Mesenchymal stem cell (in vitro differentiated cells and primary cell): ENCODE measurements at regions not wholly inside any gene's neighbourhood (a gene's known extent, or its start where the extent isn't known, plus 50 kb on each side); places are given as distances from the start of the nearest gene placed in this dataset.

Experiments used
- DNase-seq: peaks from one replicate; pipeline ENCODE4 v3.0.0-alpha.2; 2013
- H2AFZ ChIP-seq: one replicate; pipeline ENCODE4 v1.6.1; 2013; ENCODE audit warnings: low read depth, mild to moderate bottlenecking, control low read depth, inconsistent platforms, low read length, moderate library complexity
- H2AK5ac ChIP-seq: 2 replicates; pipeline ENCODE4 v1.6.1; 2013; ENCODE audit warnings: low read length, moderate library complexity, mild to moderate bottlenecking, inconsistent platforms; ENCODE audit not compliant: severe bottlenecking
- H2BK120ac ChIP-seq: one replicate; pipeline ENCODE4 v1.6.1; 2013; ENCODE audit warnings: low read depth, mild to moderate bottlenecking, inconsistent platforms, low read length, moderate library complexity
- H2BK12ac ChIP-seq, 2 experiments: one replicate each; pipeline ENCODE4 v1.6.1; 2013; ENCODE audit warnings: inconsistent platforms in 2 of 2, low read length in 2 of 2, mild to moderate bottlenecking in 2 of 2, moderate library complexity in 2 of 2, control low read depth in 1 of 2
- H2BK15ac ChIP-seq: one replicate; pipeline ENCODE4 v1.6.1; 2013; ENCODE audit warnings: mild to moderate bottlenecking, low read depth, inconsistent platforms; ENCODE audit not compliant: poor library complexity, severe bottlenecking
- H2BK5ac ChIP-seq: 2 replicates; pipeline ENCODE4 v1.6.1; 2013; ENCODE audit warnings: low read depth, mild to moderate bottlenecking, low read length, control low read depth, inconsistent platforms; ENCODE audit not compliant: poor library complexity, severe bottlenecking
- H3K14ac ChIP-seq, 2 experiments: one replicate each; pipeline ENCODE4 v1.6.1; 2013; ENCODE audit warnings: inconsistent platforms in 2 of 2, low read length in 2 of 2, control low read depth in 1 of 2, mild to moderate bottlenecking in 1 of 2, moderate library complexity in 1 of 2
- H3K18ac ChIP-seq, 2 experiments: one replicate each; pipeline ENCODE4 v1.6.1; 2013; ENCODE audit warnings: inconsistent platforms in 2 of 2, low read length in 2 of 2, control low read depth in 1 of 2, low read depth in 1 of 2, mild to moderate bottlenecking in 1 of 2
- H3K23ac ChIP-seq, 2 experiments: one replicate each; pipeline ENCODE4 v1.6.1; 2013; ENCODE audit warnings: inconsistent platforms in 2 of 2, low read length in 2 of 2, mild to moderate bottlenecking in 2 of 2, moderate library complexity in 2 of 2, control low read depth in 1 of 2
- H3K27ac ChIP-seq: 2 replicates; pipeline ENCODE4 v1.5.1; 2013; ENCODE audit warnings: mild to moderate bottlenecking, moderate library complexity, low read length, control low read depth, inconsistent platforms; ENCODE audit not compliant: poor library complexity, severe bottlenecking
- H3K27me3 ChIP-seq, 2 experiments: 2 replicates each; pipeline versions ENCODE4 v1.6.1 to v1.7.0; 2013; ENCODE audit warnings: low read length in 2 of 2, mild to moderate bottlenecking in 2 of 2, moderate library complexity in 2 of 2, control low read depth in 1 of 2, inconsistent platforms in 1 of 2; ENCODE audit not compliant: control insufficient read depth in 1 of 2, insufficient read depth in 1 of 2
- H3K36me3 ChIP-seq, 2 experiments: 2 replicates each; pipeline versions ENCODE4 v1.6.1 to v1.7.0; 2013; ENCODE audit warnings: low read length in 2 of 2, control low read depth in 1 of 2, inconsistent platforms in 1 of 2, low read depth in 1 of 2, mild to moderate bottlenecking in 1 of 2; ENCODE audit not compliant: insufficient read depth in 2 of 2, control insufficient read depth in 1 of 2
- H3K4ac ChIP-seq, 2 experiments: one replicate each; pipeline ENCODE4 v1.6.1; 2013; ENCODE audit warnings: inconsistent platforms in 2 of 2, low read length in 2 of 2, mild to moderate bottlenecking in 2 of 2, moderate library complexity in 2 of 2, control low read depth in 1 of 2, low read depth in 1 of 2
- H3K4me1 ChIP-seq: 2 replicates; pipeline ENCODE4 v1.6.1; 2013; ENCODE audit warnings: low read depth, low read length, control low read depth; ENCODE audit not compliant: control insufficient read depth, insufficient read depth
- H3K4me2 ChIP-seq: 2 replicates; pipeline ENCODE4 v1.6.1; 2013; ENCODE audit warnings: low read length, mild to moderate bottlenecking, inconsistent platforms; ENCODE audit not compliant: poor library complexity, severe bottlenecking
- H3K4me3 ChIP-seq, 2 experiments: 2 replicates each; pipeline versions ENCODE4 v1.5.1 to v1.7.0; 2013; ENCODE audit warnings: low read length in 2 of 2, mild to moderate bottlenecking in 2 of 2, control low read depth in 1 of 2, low read depth in 1 of 2; ENCODE audit not compliant: insufficient read depth in 1 of 2
- H3K79me1 ChIP-seq: replicated peaks from 2 replicates; pipeline ENCODE4 v1.6.1; 2013; ENCODE audit warnings: mild to moderate bottlenecking, control low read depth, low read length, inconsistent platforms; ENCODE audit not compliant: poor library complexity, severe bottlenecking
- H3K9ac ChIP-seq: 2 replicates; pipeline ENCODE4 v1.7.0; 2013; ENCODE audit warnings: mild to moderate bottlenecking, low read length, moderate library complexity
- H3K9me3 ChIP-seq: 2 replicates; pipeline ENCODE4 v1.7.0; 2013; ENCODE audit warnings: mild to moderate bottlenecking, low read length; ENCODE audit not compliant: control insufficient read depth
- H4K8ac ChIP-seq: one replicate; pipeline ENCODE4 v1.6.1; 2013; ENCODE audit warnings: inconsistent platforms, mild to moderate bottlenecking, low read length, moderate library complexity
- H4K91ac ChIP-seq: one replicate; pipeline ENCODE4 v1.6.1; 2013; ENCODE audit warnings: mild to moderate bottlenecking, low read length, inconsistent platforms
- WGBS: methylation state at CpG from one replicate; pipeline ENCODE4 v1.1.7; 2013; ENCODE audit warnings: mixed read lengths; 5-methylcytosine and 5-hydroxymethylcytosine counted together

- Histone ChIP-seq H3K23ac (no peak overlapping the region), H3K4ac (no peak overlapping the region), H2AK5ac (no peak overlapping the region), H3K4me2 (no peak overlapping the region), H2BK5ac (no peak overlapping the region), H3K9ac (no peak overlapping the region), H3K27me3 (no peaks in the 10 kb centered on the region), H2BK12ac (no peak overlapping the region), H3K36me3 (no peaks in the 10 kb centered on the region), H3K4me1 (no peaks in the 10 kb centered on the region), H3K14ac (no peak overlapping the region), H2BK15ac (no peak overlapping the region), H2AFZ (no peak overlapping the region), H3K27ac (no peak overlapping the region), H2BK120ac (no peak overlapping the region), H3K4me3 (no peak overlapping the region), H4K91ac (no peak overlapping the region), H3K9me3 (no peaks in the 10 kb centered on the region), H3K79me1 (no peaks in the 10 kb centered on the region), H4K8ac (no peak overlapping the region), H3K18ac (no peak overlapping the region)
- 83% methylated on average over 2 of the region's 3 CpGs for WGBS
- DNase-seq, result no peak
These were observed 251.0 kb downstream of the CDH11 start for GRCh38 chr16:64870859-64871258.

DNA sequence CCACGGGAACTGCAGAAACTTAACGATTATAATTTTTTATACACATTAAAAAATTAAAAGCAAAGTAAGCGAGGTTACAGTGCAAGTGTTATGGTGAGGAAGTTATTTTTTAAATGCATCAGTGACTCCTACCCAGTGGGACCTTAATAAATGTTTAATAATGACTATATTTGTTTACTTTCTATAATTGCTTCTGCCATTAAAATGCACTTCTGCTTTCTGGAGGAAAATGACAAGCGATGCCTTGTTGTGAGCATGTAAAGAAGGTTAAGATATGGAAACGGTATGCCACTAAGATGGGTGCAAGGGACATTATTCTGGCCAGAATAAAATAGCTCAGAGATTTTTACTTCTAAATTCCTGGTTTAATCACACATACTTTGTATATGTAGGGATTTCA is 252.1 kb downstream of the CDH11 start:
- 64% methylated on average over 2 of the region's 5 CpGs for WGBS
- no peak overlapping the region for H3K27ac ChIP-seq

DNA sequence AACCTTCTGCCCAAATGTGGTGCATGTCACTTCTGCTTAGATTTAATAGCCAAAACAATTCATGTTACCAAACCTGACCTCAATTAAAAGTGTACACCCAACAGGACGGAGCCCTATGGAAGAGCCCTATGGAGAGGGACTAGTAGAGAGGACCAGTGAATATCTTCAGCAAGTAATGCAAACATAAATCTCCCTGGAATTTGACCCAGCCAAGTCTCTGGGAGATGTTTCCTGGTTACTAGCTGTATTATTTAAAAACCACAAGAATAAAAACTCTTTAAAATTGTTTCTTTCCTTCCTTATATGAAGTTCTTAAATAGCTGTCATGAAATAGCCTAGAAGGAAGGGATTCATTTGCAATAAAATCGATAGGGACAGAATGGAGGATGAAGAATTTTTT is 255.8 kb downstream of the CDH11 start:
- no peak overlapping the region for H3K4me2 ChIP-seq
- H4K91ac ChIP-seq, result no peak overlapping the region
- H3K18ac ChIP-seq, result peak overlapping the region in 1 of 2 experiments; percentile 18
- DNase-seq, result peak; percentile 17
- H2BK5ac ChIP-seq, result no peak overlapping the region
- no peaks in the 10 kb centered on the region for H3K79me1 ChIP-seq
- H4K8ac ChIP-seq, result no peak overlapping the region
- no peak overlapping the region for H3K4ac ChIP-seq
- H2BK15ac ChIP-seq, result no peak overlapping the region
- no peak overlapping the region for H2AK5ac ChIP-seq
- H2BK12ac ChIP-seq, result peak overlapping the region in 1 of 2 experiments; percentile 63
- H2BK120ac ChIP-seq, result no peak overlapping the region
- peaks cover 2% of the 10 kb centered on the region for H3K4me1 ChIP-seq
- H3K27ac ChIP-seq, result no peak overlapping the region
- no peak overlapping the region for H3K4me3 ChIP-seq
- WGBS, result 96% methylated on average over 1 of the region's 2 CpGs
- H3K9ac ChIP-seq, result no peak overlapping the region
- no peaks in the 10 kb centered on the region for H3K27me3 ChIP-seq
- H3K9me3 ChIP-seq, result no peaks in the 10 kb centered on the region
- no peak overlapping the region for H3K14ac ChIP-seq
- H3K23ac ChIP-seq, result no peak overlapping the region
- H2AFZ ChIP-seq, result no peak overlapping the region
- H3K36me3 ChIP-seq, result no peaks in the 10 kb centered on the region

More for the DNA sequence above, 252.1 kb downstream of the CDH11 start:
- Histone ChIP-seq H3K4me2 (no peak overlapping the region), H2BK12ac (no peak overlapping the region), H2BK120ac (no peak overlapping the region), H3K9me3 (no peaks in the 10 kb centered on the region), H4K91ac (no peak overlapping the region), H2AFZ (no peak overlapping the region), H4K8ac (no peak overlapping the region), H3K14ac (no peak overlapping the region), H3K4ac (no peak overlapping the region), H3K18ac (no peak overlapping the region), H3K9ac (no peak overlapping the region), H2AK5ac (no peak overlapping the region), H3K27me3 (no peaks in the 10 kb centered on the region), H3K36me3 (no peaks in the 10 kb centered on the region), H3K4me3 (no peak overlapping the region), H2BK15ac (no peak overlapping the region), H2BK5ac (no peak overlapping the region), H3K23ac (no peak overlapping the region), H3K79me1 (no peaks in the 10 kb centered on the region), H3K4me1 (peaks cover 2% of the 10 kb centered on the region)
- DNase-seq, result no peak

DNA sequence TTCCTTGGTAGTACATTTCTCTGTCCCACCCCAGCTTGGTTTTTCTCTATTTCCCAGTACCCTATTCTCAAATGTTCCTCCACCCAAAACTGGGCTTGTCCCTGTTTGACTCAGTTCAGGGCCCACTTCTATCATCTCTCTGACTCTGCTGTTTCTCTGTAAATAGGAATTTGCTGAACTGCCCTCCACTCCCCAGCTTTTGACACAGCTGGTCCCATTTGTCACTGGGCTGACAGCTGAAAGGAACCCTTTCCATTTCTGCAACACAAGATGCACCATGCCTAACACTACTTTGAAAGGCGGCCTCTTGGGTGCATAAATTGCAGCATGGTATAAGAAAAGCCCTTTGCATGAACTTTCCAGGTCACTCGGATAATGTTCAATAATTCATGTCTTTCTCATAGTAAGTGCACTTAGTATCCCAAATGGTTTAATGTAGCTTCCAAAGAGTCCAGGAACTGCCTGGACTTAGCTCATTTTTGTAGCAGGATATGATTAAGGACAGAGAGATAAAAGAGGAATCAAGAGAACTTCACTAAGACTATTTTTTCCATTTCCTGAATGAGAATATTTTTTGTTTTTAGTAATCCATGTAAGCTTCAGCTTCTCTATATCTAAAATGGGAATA is 256.7 kb downstream of the CDH11 start:
- peak overlapping the region; percentile 12 to 70 for H3K18ac ChIP-seq
- no peaks in the 10 kb centered on the region for H3K9me3 ChIP-seq
- no peak overlapping the region for H3K4me3 ChIP-seq
- peak overlapping the region; percentile 78 for H2BK5ac ChIP-seq
- no peak overlapping the region for H3K4me2 ChIP-seq
- no peak overlapping the region for H4K91ac ChIP-seq
- no peak overlapping the region for H2BK15ac ChIP-seq
- peak overlapping the region; percentile 72 for H3K27ac ChIP-seq
- no peaks in the 10 kb centered on the region for H3K27me3 ChIP-seq
- H3K9ac ChIP-seq, result peak overlapping the region; percentile 80
- 50% methylated on average over 1 of the region's 2 CpGs for WGBS
- peak overlapping the region; percentile 70 for H2AK5ac ChIP-seq
- peak; percentile 52 for DNase-seq
- peak overlapping the region in 1 of 2 experiments; percentile 61 for H3K4ac ChIP-seq
- H3K36me3 ChIP-seq, result no peaks in the 10 kb centered on the region
- H4K8ac ChIP-seq, result peak overlapping the region; percentile 43
- H2AFZ ChIP-seq, result no peak overlapping the region
- peak overlapping the region in 1 of 2 experiments; percentile 38 for H2BK12ac ChIP-seq
- H2BK120ac ChIP-seq, result peak overlapping the region; percentile 24
- H3K79me1 ChIP-seq, result no peaks in the 10 kb centered on the region
- no peak overlapping the region for H3K14ac ChIP-seq
- peaks cover 2% of the 10 kb centered on the region for H3K4me1 ChIP-seq
- H3K23ac ChIP-seq, result no peak overlapping the region
